Left hindlimb (tissue), 1 donor: ENCODE measurements at regions not wholly inside any gene's neighbourhood (a gene's known extent, or its start where the extent isn't known, plus 50 kb on each side); places are given as distances from the start of the nearest gene placed in this dataset.

Experiments used
- DNase-seq: peaks from one replicate; pipeline ENCODE4 v3.0.0-alpha.2; 2018

DNA sequence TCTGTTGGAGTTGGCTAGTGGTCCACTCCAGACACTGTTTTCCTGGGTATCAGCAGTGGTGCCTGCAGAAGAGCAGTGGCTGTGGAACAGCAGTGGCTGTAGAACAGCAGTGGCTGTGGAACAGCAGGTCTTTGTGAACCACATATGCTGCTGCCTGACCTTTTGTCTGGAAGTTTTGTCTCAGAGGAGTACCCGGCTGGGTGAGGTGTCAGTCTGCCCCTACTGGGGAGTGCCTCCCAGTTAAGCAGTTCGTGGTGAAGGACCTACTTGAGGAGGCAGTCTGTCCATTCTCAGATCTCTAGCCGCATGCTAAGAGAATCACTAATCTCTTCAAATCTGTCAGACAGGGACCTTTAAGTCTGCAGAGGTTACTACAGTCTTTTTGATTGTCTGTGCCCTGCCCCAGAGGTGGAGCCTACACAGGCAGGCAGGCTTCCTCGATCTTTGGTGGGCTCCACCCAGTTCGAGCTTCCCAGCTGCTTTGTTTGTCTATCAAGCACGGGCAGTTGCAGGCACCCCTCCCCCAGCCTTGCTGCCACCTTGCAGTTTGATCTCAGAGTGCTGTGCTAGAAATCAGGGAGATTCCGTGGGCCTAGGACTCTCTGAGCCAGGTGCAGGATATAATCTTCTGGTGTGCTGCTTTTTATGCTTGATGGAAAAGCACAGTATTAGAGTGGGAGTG is 89.1 kb upstream of the TRIM48 start:
- peak; percentile 7 for DNase-seq
